HEK293T (cell line): ENCODE measurements at regions not wholly inside any gene's neighbourhood (a gene's known extent, or its start where the extent isn't known, plus 50 kb on each side); places are given as distances from the start of the nearest gene placed in this dataset.
A peak's percentile ranks its signal among the peaks of the same experiment; 100 is the strongest.

ENCODE experiments used
- CTCF ChIA-PET: fragments of 350-600 bp; formaldehyde crosslinking; extraction: SDS; loops from one replicate; lab custom pipeline; 2021; ENCODE audit warnings: antibody characterized with exemption, inconsistent platforms; lab: Yijun Ruan, JAX
- POLR2A ChIA-PET: fragments of 350-600 bp; formaldehyde crosslinking; extraction: SDS; loops from one replicate; lab custom pipeline; 2020; ENCODE audit warnings: antibody characterized with exemption, inconsistent platforms; lab: Yijun Ruan, JAX
- DNase-seq: peaks from one replicate; pipeline ENCODE4 v3.0.0; 2012; ENCODE audit warnings: mixed read lengths; ENCODE audit errors: extremely low spot score
- ARNT ChIP-seq: fragments of 450-650 bp; IDR thresholded peaks from 2 replicates; pipeline ENCODE4 v1.6.1; 2017; ENCODE audit warnings: mild to moderate bottlenecking
- BHLHE40 ChIP-seq: fragments of 450-650 bp; IDR thresholded peaks from 2 replicates; pipeline ENCODE4 v1.6.1; 2016; ENCODE audit warnings: mild to moderate bottlenecking, moderate library complexity, borderline replicate concordance
- CTBP1 ChIP-seq: fragments of 450-650 bp; IDR thresholded peaks from 2 replicates; pipeline ENCODE4 v1.6.1; 2016; ENCODE audit warnings: borderline replicate concordance
- ELF4 ChIP-seq: fragments of 450-650 bp; IDR thresholded peaks from 2 replicates; pipeline ENCODE4 v1.6.1; 2017; ENCODE audit warnings: antibody characterized with exemption
- FOXA1 ChIP-seq: fragments of 450-650 bp; IDR thresholded peaks from 2 replicates; pipeline ENCODE4 v1.6.1; 2016; ENCODE audit warnings: mild to moderate bottlenecking
- FOXK2 ChIP-seq: fragments of 450-650 bp; IDR thresholded peaks from 2 replicates; pipeline ENCODE4 v1.6.1; 2016; ENCODE audit warnings: mild to moderate bottlenecking
- FOXM1 ChIP-seq: fragments of 450-650 bp; IDR thresholded peaks from 2 replicates; pipeline ENCODE4 v1.6.1; 2017; ENCODE audit warnings: mild to moderate bottlenecking, borderline replicate concordance
- HDGF ChIP-seq: fragments of 450-650 bp; IDR thresholded peaks from 2 replicates; pipeline ENCODE4 v1.6.1; 2017; ENCODE audit warnings: antibody characterized with exemption, borderline replicate concordance
- L3MBTL2 ChIP-seq: fragments of 450-650 bp; conservative IDR thresholded peaks from 2 replicates; pipeline ENCODE4 v1.6.1; 2016; ENCODE audit warnings: mild to moderate bottlenecking
- LEF1 ChIP-seq: fragments of 450-650 bp; IDR thresholded peaks from 2 replicates; pipeline ENCODE4 v1.6.1; 2017; ENCODE audit warnings: mild to moderate bottlenecking, borderline replicate concordance
- NFRKB ChIP-seq: fragments of 450-650 bp; IDR thresholded peaks from 2 replicates; pipeline ENCODE4 v1.6.1; 2016; ENCODE audit warnings: mild to moderate bottlenecking, moderate library complexity
- SP1 ChIP-seq: fragments of 450-650 bp; IDR thresholded peaks from 2 replicates; pipeline ENCODE4 v1.6.1; 2017
- SUZ12 ChIP-seq: fragments of 450-650 bp; IDR thresholded peaks from 2 replicates; pipeline ENCODE4 v1.6.1; 2016; ENCODE audit warnings: mild to moderate bottlenecking
- TARDBP ChIP-seq: fragments of 450-650 bp; IDR thresholded peaks from 2 replicates; pipeline ENCODE4 v1.6.1; 2016
- ZNF384 ChIP-seq: fragments of 450-650 bp; IDR thresholded peaks from 2 replicates; pipeline ENCODE4 v1.6.1; 2016
- TF ChIP-seq, protein P1 (sequence below): fragments of 450-650 bp; IDR thresholded peaks from 2 replicates; pipeline ENCODE4 v1.6.1; 2016

- DNase-seq, result no peak
- no peak for TF ChIP-seq ARNT
- peak; percentile 25; the same call in 1 of the 2 replicates for TF ChIP-seq L3MBTL2
- ChIA-PET POLR2A (no interaction called here), CTCF (no interaction called here)
These were observed 163.2 kb downstream of the FBLN2 start for GRCh38 chr3:13711911-13712650.

GRCh38 chr3:13710251-13710650 is 161.3 kb downstream of the FBLN2 start:
- CTCF ChIA-PET, result no interaction called here
- no peak for TF ChIP-seq L3MBTL2
- TF ChIP-seq FOXM1, result no peak
- no peak for TF ChIP-seq SUZ12
- TF ChIP-seq SP1, result no peak
- TF ChIP-seq ZNF384, result no peak
- no peak for TF ChIP-seq FOXA1
- no peak for TF ChIP-seq BHLHE40
- TF ChIP-seq, protein P1, sequence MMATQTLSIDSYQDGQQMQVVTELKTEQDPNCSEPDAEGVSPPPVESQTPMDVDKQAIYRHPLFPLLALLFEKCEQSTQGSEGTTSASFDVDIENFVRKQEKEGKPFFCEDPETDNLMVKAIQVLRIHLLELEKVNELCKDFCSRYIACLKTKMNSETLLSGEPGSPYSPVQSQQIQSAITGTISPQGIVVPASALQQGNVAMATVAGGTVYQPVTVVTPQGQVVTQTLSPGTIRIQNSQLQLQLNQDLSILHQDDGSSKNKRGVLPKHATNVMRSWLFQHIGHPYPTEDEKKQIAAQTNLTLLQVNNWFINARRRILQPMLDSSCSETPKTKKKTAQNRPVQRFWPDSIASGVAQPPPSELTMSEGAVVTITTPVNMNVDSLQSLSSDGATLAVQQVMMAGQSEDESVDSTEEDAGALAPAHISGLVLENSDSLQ, result no peak
- no peak for TF ChIP-seq HDGF
- no peak for TF ChIP-seq ELF4
- no peak for TF ChIP-seq ARNT
- TF ChIP-seq CTBP1, result no peak
- TF ChIP-seq TARDBP, result no peak
- TF ChIP-seq NFRKB, result no peak
- no peak for DNase-seq
- POLR2A ChIA-PET, result no interaction called here

- TF ChIP-seq CTBP1, result no peak
- CTCF ChIA-PET, result no interaction called here
- POLR2A ChIA-PET, result no interaction called here
- DNase-seq, result no peak
These were observed 160.8 kb downstream of the FBLN2 start for GRCh38 chr3:13709706-13710105.

GRCh38 chr3:13708871-13709595 is 160.1 kb downstream of the FBLN2 start:
- CTCF ChIA-PET, result no interaction called here
- TF ChIP-seq, protein P1, result no peak
- TF ChIP-seq FOXM1 (no peak), ZNF384 (no peak), FOXK2 (no peak), LEF1 (no peak), L3MBTL2 (no peak)
- POLR2A ChIA-PET, result no interaction called here

GRCh38 chr3:13708301-13708700 is 159.4 kb downstream of the FBLN2 start:
- TF ChIP-seq CTBP1, result no peak
- no peak for TF ChIP-seq FOXA1
- no peak for TF ChIP-seq NFRKB
- no peak for TF ChIP-seq LEF1
- no peak for TF ChIP-seq ZNF384
- ChIA-PET POLR2A (no interaction called here), CTCF (no interaction called here)
- DNase-seq, result no peak

More at GRCh38 chr3:13708871-13709595, 160.1 kb downstream of the FBLN2 start:
- no peak for DNase-seq

DNA sequence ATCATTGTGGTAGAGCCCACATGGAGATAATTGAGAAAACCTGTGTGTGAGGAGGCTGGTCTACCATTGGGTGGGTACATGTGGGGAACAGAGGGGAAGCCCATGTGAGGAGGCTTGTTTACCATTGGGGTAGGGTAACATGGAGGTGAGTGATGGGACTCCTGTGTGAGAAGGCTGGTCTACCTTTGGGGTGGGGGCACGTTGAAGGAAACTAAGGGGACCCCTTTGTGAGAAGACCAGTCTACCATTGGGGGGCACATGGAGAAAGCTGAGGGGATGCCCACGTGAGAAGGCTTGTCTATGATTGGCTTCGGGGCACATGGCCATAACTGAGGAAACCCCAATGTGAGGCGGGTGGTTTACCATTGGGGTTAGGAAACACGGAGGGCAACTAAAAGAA is 158.5 kb downstream of the FBLN2 start:
- ChIA-PET CTCF (no interaction called here), POLR2A (no interaction called here)
- DNase-seq, result no peak
- TF ChIP-seq, protein P1, result no peak
- no peak for TF ChIP-seq BHLHE40
- TF ChIP-seq ELF4, result no peak
- no peak for TF ChIP-seq FOXA1
- no peak for TF ChIP-seq FOXK2
- TF ChIP-seq ARNT, result no peak
- TF ChIP-seq SP1, result no peak
- TF ChIP-seq HDGF, result no peak
- TF ChIP-seq TARDBP, result no peak
- TF ChIP-seq LEF1, result no peak
- TF ChIP-seq L3MBTL2, result no peak

- POLR2A ChIA-PET, result no interaction called here
- CTCF ChIA-PET, result no interaction called here
- DNase-seq, result no peak
- TF ChIP-seq, protein P1, result no peak
- TF ChIP-seq CTBP1, result no peak
These were observed 158.0 kb downstream of the FBLN2 start for GRCh38 chr3:13706886-13707285.
